ENCODE measurements at regions not wholly inside any gene's neighbourhood (a gene's known extent, or its start where the extent isn't known, plus 50 kb on each side); places are given as distances from the start of the nearest gene placed in this dataset.

- no peak overlapping the region for H4K91ac ChIP-seq (ENCODE audit: insufficient read depth, low read depth, low read length)
- H4K8ac ChIP-seq (ENCODE audit: low read depth in 2 of 2, low read length in 2 of 2) = no peak overlapping the region
- no peak overlapping the region for H2AFZ ChIP-seq (replicated peaks; ENCODE audit: low read length, poor library complexity)
- no peak overlapping the region for H4K5ac ChIP-seq (ENCODE audit: low read depth, low read length)
- H3K4me2 ChIP-seq (ENCODE audit: low read depth, low read length) = no peak overlapping the region
- H2BK15ac ChIP-seq (ENCODE audit: low read depth, low read length) = no peak overlapping the region
- POLR2A ChIA-PET (ENCODE audit: unreplicated experiment) = no interaction called here
- H2AK5ac ChIP-seq (ENCODE audit: low read depth, low read length) = no peak overlapping the region
- DNase-seq = no peak
- no peak overlapping the region for H3K27ac ChIP-seq (ENCODE audit: insufficient read depth, low read length)
- no peaks in the 10 kb centered on the region for H4K20me1 ChIP-seq (ENCODE audit: insufficient read depth, low read length)
- no peaks in the 10 kb centered on the region for H3K36me3 ChIP-seq (ENCODE audit: control insufficient read depth, insufficient read depth, low read length)
- in situ Hi-C loops (cut with MboI; ENCODE audit: low sequenced_read_pairs) = no loop called here
- TF ChIP-seq BHLHE40 (IDR thresholded peaks at IDR 0.05; ENCODE audit: low read depth, low read length) (no peak), MXI1 (IDR thresholded peaks at IDR 0.05; ENCODE audit: borderline replicate concordance, low read depth, low read length) (no peak)
- H3K4ac ChIP-seq (ENCODE audit: low read depth, low read length) = no peak overlapping the region
- H2BK120ac ChIP-seq (ENCODE audit: low read depth, low read length) = no peak overlapping the region
- no peaks in the 10 kb centered on the region for H3K4me1 ChIP-seq (ENCODE audit: control insufficient read depth, insufficient read depth, low read length)
- BruUV-seq (replicated peaks) = no TSS peak
- H3K14ac ChIP-seq (replicated peaks; ENCODE audit: low read depth, low read length) = no peak overlapping the region
- no peak overlapping the region for H3K18ac ChIP-seq (ENCODE audit: low read depth, low read length)
- no peak overlapping the region for H3K23ac ChIP-seq (ENCODE audit: low read depth, low read length)
- H3K9me3 ChIP-seq (ENCODE audit: control insufficient read depth, insufficient read depth, low read length) = no peaks in the 10 kb centered on the region
- no peak overlapping the region for H3K56ac ChIP-seq (ENCODE audit: extremely low read depth, insufficient read depth, low read length)
- no peaks in the 10 kb centered on the region for H3K79me1 ChIP-seq (ENCODE audit: low read depth in 1 of 2, low read length in 2 of 2)
- H3K4me3 ChIP-seq (ENCODE audit: insufficient read depth, low read depth, low read length) = no peak overlapping the region
- ATAC-seq (ENCODE audit: low read depth) = no peak
- WGBS, 2 experiments (ENCODE audit: extremely low coverage in 2 of 2, insufficient read length in 1 of 2) = no CpG with 5 or more reads among the region's 2 CpGs
- H3K9me1 ChIP-seq (ENCODE audit: insufficient read depth, low read length) = no peaks in the 10 kb centered on the region
- H3K9ac ChIP-seq (ENCODE audit: low read depth, low read length) = no peak overlapping the region
- intact Hi-C loops (cut with micrococcal nuclease) = no loop called here
- CTCF ChIA-PET = no interaction called here
- no peaks in the 10 kb centered on the region for H3K27me3 ChIP-seq (ENCODE audit: control insufficient read depth, insufficient read depth, low read length)
- no peak overlapping the region for H2BK5ac ChIP-seq (ENCODE audit: low read depth, low read length, poor library complexity, severe bottlenecking)
- no peak overlapping the region for H2BK20ac ChIP-seq (ENCODE audit: low read depth, low read length)
- dilution Hi-C loops (cut with HindIII; ENCODE audit: low sequenced_read_pairs, unreplicated experiment) = no loop called here
- no peak overlapping the region for H2AK9ac ChIP-seq (replicated peaks; ENCODE audit: low read depth, low read length, poor library complexity)
Measured at GRCh38 chr12:54700849-54701248, 52.7 kb upstream of the DCD start.

All from IMR-90 (cell line).